ENCODE measurements at regions not wholly inside any gene's neighbourhood (a gene's known extent, or its start where the extent isn't known, plus 50 kb on each side); places are given as distances from the start of the nearest gene placed in this dataset.

- no peak for TF ChIP-seq POLR2A (IDR thresholded peaks at IDR 0.05)
- TF ChIP-seq CTCF (IDR thresholded peaks at IDR 0.05): no peak
- intact Hi-C loops (cut with DNase I; ENCODE audit: low total_unique reads): no loop called here
- no peaks in the 10 kb centered on the region for H3K9me3 ChIP-seq
- H3K4me1 ChIP-seq: no peaks in the 10 kb centered on the region
- no peak overlapping the region for H3K4me3 ChIP-seq
- no peaks in the 10 kb centered on the region for H3K36me3 ChIP-seq (ENCODE audit: low read depth, missing control alignments)
- no peak overlapping the region for H3K27ac ChIP-seq
- no peaks in the 10 kb centered on the region for H3K27me3 ChIP-seq
- 66 to 74% methylated on average over 12 of the region's 12 CpGs for WGBS, 2 donors
- no peak for DNase-seq
Measured at GRCh38 chr1:4147509-4147908, 247.4 kb upstream of the C1orf174 start.

DNA sequence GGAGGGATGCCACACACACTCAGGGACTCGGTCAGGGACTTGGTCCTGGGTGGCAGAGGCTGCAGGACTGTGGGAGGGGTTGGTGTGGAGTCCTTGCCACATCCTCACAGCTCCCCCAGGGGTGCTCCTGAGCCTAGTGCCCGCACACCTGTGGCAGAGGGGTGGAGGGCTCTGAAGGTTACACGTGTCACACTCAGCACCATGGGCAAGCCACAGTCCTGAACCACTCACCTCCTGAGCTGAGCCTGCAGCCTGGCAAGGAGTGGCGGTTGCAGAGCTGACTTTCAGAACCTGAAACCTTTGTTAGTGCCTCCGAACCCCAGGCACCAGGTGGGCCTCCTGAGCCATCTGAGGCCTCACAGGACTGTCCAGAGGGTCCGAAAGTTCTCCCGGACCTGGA, 249.2 kb upstream of the C1orf174 start:
- no peak for DNase-seq
- H3K27me3 ChIP-seq: no peaks in the 10 kb centered on the region
- intact Hi-C loops (cut with DNase I; ENCODE audit: low total_unique reads): no loop called here
- no peaks in the 10 kb centered on the region for H3K4me1 ChIP-seq
- no peaks in the 10 kb centered on the region for H3K36me3 ChIP-seq (ENCODE audit: low read depth, missing control alignments)
- no peak for TF ChIP-seq CTCF (IDR thresholded peaks at IDR 0.05)
- TF ChIP-seq POLR2A (IDR thresholded peaks at IDR 0.05): no peak
- no peak overlapping the region for H3K27ac ChIP-seq
- WGBS, 2 donors: 84 to 96% methylated on average over 6 to 7 of the region's 7 CpGs
- no peak overlapping the region for H3K4me3 ChIP-seq
- no peaks in the 10 kb centered on the region for H3K9me3 ChIP-seq

- no peaks in the 10 kb centered on the region for H3K36me3 ChIP-seq (ENCODE audit: low read depth, missing control alignments)
- H3K27me3 ChIP-seq: no peaks in the 10 kb centered on the region
- intact Hi-C loops (cut with DNase I; ENCODE audit: low total_unique reads): no loop called here
- H3K4me1 ChIP-seq: no peaks in the 10 kb centered on the region
- no peaks in the 10 kb centered on the region for H3K9me3 ChIP-seq
- DNase-seq: no peak
- H3K27ac ChIP-seq: no peak overlapping the region
- TF ChIP-seq CTCF (IDR thresholded peaks at IDR 0.05) (no peak), POLR2A (IDR thresholded peaks at IDR 0.05) (no peak)
- no peak overlapping the region for H3K4me3 ChIP-seq
- WGBS, 2 donors: 82 to 87% methylated on average over 10 of the region's 10 CpGs
Measured at GRCh38 chr1:4149831-4150230, 249.8 kb upstream of the C1orf174 start.

GRCh38 chr1:4150262-4150661, 250.2 kb upstream of the C1orf174 start:
- Histone ChIP-seq H3K9me3 (no peaks in the 10 kb centered on the region), H3K36me3 (ENCODE audit: low read depth, missing control alignments) (no peaks in the 10 kb centered on the region), H3K4me3 (no peak overlapping the region), H3K27ac (no peak overlapping the region), H3K27me3 (no peaks in the 10 kb centered on the region), H3K4me1 (no peaks in the 10 kb centered on the region)
- 60 to 67% methylated on average over 3 to 7 of the region's 7 CpGs for WGBS, 2 donors
- no peak for DNase-seq
- intact Hi-C loops (cut with DNase I; ENCODE audit: low total_unique reads): no loop called here
- TF ChIP-seq CTCF (IDR thresholded peaks at IDR 0.05) (no peak), POLR2A (IDR thresholded peaks at IDR 0.05) (no peak)

- Histone ChIP-seq H3K27me3 (no peaks in the 10 kb centered on the region), H3K27ac (no peak overlapping the region), H3K4me3 (no peak overlapping the region), H3K36me3 (ENCODE audit: low read depth, missing control alignments) (no peaks in the 10 kb centered on the region), H3K9me3 (no peaks in the 10 kb centered on the region), H3K4me1 (no peaks in the 10 kb centered on the region)
- TF ChIP-seq POLR2A (IDR thresholded peaks at IDR 0.05) (no peak), CTCF (IDR thresholded peaks at IDR 0.05) (no peak)
- no peak for DNase-seq
- 82 to 87% methylated on average over 3 to 11 of the region's 11 CpGs for WGBS, 2 donors
- intact Hi-C loops (cut with DNase I; ENCODE audit: low total_unique reads): no loop called here
Measured at GRCh38 chr1:4152266-4152665, 252.2 kb upstream of the C1orf174 start.
